PFSK-1 (cell line): ENCODE measurements at regions not wholly inside any gene's neighbourhood (a gene's known extent, or its start where the extent isn't known, plus 50 kb on each side); places are given as distances from the start of the nearest gene placed in this dataset.

ENCODE experiments used
- SIN3A ChIP-seq: IDR thresholded peaks from 2 replicates; pipeline ENCODE4 v1.6.1; 2012; ENCODE audit warnings: mild to moderate bottlenecking, low read length, moderate library complexity, borderline replicate concordance; ENCODE audit not compliant: insufficient read depth
- TAF1 ChIP-seq: IDR thresholded peaks from 2 replicates; pipeline ENCODE4 v1.6.1; 2012; ENCODE audit warnings: low read length, control low read depth, borderline replicate concordance; ENCODE audit not compliant: insufficient read depth

- TF ChIP-seq SIN3A (peak; percentile 68; the same call in 1 of the 2 replicates), TAF1 (no peak)
These were observed 210.1 kb downstream of the JCAD start for GRCh38 chr10:29849126-29849833.
